T-helper 2 cell (primary cell): ENCODE measurements at regions not wholly inside any gene's neighbourhood (a gene's known extent, or its start where the extent isn't known, plus 50 kb on each side); places are given as distances from the start of the nearest gene placed in this dataset.

ENCODE experiments used
- DNase-seq, 5 experiments: peaks; one replicate each; pipeline versions ENCODE4 v3.0.0 to v3.0.0-alpha.2; 2012 to 2022

DNA sequence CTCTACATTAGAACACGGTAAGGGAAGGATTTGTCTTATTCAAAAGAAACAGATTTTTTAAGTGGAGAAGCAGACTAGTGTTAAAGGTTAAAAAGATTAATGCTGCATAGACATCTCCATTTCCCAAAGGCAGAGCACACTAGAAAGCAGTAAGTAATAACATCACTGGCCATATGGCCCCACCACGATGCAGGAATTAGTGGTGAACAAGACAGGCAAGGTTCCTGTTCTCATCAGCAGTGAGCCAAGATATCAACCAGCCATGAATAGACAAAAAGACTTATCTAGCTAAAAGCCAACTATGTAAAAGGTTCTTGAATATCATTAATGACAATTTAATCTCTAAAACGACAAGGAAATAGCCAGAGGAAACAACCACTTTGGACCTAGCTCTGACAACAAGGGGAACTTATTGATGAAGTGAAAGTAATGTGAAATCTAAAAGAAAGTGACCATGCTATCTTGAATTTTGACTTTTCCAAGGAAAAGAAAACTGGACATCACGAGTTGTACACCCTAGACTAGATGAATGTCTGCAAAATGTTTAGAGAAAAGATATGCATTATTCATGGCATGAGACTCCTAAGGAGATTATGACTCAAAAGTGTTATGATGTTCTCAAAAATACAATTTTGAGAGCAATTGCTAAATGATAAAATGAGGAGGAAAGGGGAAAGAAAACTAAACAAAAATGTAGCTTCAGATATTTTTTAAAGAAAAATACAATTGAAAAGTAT lies 157.9 kb upstream of the STXBP5 start:
- no peak for DNase-seq

DNA sequence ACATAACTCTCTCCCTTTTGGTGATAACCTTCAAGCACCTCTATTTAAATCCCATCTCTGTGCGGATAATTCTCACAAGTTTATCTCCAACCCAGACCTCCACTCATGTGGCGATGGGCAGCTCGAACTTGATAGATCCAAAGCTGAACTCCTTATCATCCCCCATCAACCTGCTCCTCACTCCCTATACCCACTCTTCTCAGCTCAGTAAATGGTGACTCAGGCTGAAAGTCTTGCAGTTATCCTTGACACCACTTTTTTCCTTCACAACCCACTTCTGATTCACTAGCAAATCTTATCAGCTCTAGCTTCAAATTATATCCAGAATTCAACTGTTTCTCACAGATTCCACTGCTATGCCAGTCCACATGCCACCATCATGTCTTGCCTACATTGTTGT lies 155.3 kb upstream of the STXBP5 start:
- DNase-seq: no peak

DNA sequence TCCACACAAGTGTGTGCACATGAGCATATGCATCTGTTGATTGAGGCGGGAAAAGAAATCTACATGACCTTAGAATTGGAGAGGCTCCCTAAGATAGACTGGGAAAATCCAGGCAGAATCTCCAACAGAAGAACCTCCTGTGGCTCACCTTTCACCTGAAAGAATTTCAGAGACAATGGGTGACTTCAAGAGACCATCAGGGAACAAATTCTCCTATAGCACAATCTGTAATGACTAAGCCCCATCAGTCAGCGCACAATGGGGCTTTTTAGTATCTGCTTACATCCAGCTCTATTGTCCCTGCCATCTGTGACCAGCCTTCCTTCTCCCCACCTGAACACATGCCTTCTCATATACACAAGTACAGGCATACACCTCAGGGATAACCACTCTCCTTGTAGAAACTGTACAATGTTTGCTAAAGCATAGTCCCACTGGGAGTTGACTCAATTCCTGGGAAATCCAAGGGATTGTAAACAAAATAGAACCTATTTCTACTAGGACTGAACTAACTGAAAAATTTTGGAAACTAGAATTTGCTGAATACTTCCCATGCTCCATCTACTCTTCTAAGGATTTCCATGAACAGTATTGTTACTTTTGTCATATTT lies 150.8 kb upstream of the STXBP5 start:
- DNase-seq: no peak

DNA sequence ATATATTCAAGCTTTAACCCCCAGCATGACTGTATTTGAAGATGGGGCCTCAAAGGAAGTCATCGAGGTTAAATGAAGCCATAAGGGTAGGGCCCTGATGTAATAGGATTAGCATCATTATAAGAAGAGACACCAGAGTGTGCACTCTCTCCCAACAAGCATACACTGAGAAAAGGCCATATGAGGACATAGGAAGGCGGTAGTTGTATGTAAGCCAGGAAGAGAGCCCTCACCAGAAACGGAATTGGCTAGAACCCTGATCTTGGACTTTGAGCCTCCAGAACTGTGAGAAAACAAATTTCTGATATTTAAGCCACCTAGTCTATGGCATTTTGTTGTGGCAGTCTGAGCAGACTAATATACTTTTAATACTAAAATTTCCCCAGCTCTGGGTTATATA lies 150.1 kb upstream of the STXBP5 start:
- no peak for DNase-seq

DNA sequence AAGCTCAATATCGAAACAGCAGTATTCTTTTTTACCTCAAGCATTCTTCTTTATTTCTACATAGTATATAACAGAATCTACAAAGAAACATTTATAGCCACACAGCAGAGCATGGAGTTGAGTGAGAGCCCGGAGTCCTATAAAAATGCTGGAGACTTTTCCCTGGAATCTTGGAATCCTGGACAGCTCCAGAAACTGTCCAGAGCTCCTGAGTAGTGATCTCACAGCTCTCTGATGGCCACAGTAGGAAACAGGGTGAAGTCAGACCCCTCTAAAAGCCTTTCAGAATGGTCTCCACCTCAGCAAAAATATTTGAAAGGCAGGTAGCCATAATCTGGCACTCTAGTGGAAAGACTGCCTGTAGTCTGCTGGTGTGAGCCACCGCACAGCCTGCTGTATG lies 149.3 kb upstream of the STXBP5 start:
- no peak for DNase-seq

DNA sequence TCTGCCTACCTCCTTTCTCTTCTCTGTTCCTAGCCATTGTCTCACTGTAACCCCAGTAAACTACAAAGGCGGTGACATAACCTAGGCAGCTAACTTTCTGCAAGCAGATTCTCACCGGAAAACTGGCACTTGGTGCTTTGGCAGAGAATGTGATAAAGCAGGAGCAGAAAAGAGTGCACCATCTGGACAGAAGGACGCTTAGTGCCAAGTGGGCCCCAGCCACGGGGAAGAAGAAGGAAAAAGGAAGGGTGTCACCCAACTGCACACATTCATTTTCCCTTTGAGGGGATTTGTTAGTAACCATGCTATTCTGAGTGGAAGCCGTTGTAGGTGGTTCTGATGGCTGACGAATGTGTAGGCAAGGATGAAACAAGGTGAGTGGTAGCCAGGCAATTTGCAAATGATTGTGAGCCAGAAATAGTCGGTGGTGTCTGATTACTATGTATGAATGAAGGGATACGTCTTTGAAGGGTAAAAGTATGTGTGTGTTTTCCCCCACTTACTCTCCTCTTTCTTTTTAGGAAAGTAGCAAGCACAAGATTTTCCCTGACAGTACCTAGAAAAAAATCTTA lies 148.3 kb upstream of the STXBP5 start:
- no peak for DNase-seq

DNA sequence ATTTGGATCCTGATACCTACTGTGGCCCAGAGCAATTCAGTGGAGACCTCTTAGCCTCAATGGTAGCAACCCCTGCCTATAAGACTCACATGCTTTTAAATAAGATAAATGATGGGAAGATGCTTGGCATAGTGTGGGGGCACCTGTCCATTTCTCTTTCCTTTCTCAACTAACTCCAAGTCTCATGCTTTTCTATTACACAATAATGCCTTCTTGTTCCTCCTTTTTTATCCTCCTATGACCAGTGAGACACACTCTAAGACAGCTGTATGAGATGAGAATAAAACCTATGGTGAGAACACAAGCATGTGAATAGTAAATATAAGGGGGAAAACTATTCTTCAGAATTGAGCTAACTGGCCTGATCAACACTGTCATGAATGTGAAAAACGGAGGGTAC lies 147.0 kb upstream of the STXBP5 start:
- DNase-seq: no peak

DNA sequence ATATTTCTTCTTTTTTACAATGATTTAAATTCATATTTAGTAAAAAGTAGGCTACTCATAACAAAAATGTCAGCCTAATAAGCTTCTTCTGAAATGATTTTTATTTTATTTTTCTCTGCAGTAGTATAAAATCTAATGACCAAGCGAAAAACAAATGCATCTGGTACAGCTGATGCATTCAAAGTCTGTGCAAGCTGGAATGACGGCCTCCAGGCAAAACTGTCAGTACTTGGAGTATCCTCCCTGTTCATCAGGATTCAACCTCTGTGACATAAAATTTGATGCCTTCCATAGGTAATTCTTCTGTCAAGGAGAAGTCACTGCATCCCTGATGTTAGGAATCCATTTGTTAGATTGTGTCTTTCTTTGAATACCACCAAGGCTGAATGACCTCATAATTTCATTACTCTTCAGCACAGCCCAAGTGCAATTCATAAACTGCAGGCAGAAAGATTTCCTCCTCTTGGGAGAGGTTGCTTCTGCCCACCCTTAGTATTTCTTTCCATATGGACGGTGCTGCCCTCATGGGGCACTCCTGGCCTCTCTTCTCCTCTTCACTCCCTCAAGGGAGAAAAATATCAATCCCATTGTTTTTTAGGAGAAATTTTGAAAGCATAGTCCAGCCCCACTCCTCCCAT lies 146.4 kb upstream of the STXBP5 start:
- DNase-seq: no peak

DNA sequence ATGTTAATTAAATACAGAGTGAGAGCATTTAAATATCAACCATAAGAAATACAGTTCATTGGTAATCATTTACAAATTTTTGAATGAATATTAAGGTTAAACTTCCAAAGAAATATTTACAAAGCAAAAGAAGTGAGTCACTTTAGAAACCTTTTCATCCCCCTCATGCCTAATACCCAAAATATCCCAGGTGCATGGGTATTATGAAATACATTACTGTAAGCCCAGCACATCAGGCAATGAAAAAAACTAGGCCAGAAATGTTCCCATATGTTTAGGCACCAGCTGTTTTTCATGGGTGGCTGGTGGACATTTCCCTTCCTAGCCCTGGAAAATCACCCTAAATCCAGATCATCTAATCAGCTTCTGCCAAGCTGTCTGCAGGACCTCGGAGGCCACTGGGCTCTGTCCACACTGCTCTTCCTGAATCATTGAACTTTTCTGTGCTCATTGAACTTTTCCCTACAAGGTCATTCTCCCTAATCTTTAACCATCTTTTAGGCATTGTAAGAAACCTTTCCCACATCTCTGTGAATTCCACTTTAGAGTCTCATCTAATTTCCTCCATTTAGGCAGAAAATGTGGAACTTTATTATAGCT lies 145.3 kb upstream of the STXBP5 start:
- DNase-seq: no peak

DNA sequence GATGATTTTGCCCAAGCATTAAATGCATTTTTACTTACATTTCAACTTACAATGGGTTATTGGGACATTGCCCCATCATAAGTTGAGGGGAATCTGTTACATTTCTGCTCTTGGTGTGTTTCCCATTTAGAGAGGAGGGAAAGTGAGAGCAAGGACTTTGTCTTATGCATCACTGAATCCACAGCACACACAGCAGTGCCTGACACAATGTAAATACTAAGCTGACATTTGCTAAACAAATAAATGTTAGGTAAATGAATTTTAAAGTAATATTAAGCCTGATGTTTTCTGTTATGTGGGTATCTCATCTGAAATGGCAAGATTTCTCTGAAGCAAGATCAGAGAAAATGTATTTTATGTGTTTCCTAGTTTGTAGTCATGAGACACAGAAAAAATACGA lies 143.6 kb upstream of the STXBP5 start:
- no peak for DNase-seq

DNA sequence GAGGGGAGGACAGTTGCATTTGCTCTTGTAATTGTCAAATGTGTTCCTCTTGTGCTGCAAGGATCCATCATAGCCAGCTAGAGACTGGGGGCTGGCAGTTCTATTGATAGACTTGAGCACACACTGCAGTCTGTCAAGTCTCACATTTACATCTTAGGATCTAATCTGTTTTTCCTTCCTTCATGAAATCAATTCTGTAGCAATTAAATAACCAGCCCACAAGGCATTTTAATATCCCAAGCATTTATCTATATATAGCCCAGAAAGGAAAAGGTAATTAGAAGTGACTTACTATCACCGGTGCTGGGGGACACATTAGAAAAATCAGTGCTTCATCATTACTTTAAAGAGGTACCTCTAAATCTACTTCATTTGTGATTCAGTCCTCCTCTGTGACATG lies 143.0 kb upstream of the STXBP5 start:
- no peak for DNase-seq

DNA sequence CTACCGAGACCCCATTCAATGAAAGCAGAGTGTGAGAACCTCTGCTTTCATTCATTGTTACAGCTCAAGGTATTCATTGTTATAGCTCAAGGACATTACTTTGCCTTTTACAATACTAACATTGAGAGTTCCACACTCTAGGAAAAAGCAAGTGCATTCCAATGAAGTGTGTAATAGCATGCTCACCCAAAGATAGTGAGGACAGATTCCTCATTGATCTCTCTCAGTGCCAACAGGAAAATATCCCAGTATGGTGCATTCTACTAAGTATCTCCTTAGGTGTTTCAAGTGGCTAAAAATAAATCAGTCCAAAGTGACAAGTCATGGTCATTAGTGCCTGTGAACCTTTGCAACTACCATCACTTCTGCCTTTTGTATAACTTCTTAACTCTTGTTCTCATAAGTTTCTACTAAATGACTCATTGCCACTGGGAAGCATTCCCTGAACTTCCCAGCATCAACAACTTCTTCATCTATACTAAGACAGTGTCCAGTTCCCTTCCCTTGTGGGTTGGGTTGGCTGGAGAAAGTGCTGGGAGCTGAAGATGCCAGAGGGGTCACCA lies 140.7 kb upstream of the STXBP5 start:
- no peak for DNase-seq

DNA sequence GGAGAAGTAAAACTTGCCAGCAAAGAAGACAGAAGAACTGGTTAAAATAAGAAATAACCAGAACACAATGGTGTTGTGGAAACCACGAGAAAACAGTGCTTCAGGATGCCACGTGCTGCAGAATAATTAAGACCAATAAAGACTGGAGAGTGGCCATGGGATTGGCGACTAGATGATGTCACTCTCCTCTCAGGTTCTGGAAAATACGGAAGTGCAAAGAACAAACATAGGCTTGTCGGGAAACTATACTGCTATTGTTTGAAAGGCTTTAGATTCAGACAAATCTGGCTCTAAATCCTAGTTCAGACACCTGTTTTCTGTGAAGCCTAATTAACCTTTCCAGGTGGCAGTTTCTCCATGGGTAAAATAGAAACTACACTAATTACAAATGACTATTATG lies 138.4 kb upstream of the STXBP5 start:
- no peak for DNase-seq

DNA sequence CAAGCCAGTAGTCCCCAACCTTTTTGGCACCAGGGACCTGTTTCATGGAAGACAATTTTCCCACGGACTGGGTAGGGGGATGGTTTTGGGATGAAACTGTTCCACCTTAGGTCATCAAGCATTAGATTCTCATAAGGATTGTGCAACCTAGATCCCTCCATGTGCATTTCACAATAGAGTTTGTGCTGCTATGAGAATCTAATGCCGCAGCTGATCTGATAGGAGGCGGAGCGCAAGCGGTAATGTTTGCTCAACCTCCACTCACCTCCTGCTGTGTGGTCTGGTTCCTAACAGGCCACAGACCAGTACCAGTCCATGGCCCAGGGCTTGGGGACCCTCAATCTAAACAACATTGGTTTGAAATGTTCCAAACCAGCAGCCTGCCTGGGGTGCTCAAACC lies 137.0 kb upstream of the STXBP5 start:
- DNase-seq: no peak

DNA sequence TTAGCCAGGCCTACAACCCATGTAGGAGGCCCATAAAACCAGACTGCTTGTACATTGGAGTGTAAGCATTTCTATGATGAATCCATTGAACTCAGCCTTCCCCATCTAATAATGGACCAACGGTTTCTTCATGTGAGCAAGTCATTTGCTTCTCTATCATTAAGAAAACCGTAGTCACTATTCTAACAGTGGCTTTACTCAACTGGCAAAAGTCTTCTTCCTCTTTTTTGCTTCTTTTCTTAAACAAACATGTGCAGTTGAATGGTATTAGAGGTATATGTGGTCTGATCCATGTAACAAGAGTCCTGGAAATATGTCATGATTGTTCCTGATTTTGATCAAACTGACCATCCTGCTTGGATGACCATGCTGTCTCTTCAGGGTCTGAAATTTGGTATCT lies 132.4 kb upstream of the STXBP5 start:
- no peak for DNase-seq

DNA sequence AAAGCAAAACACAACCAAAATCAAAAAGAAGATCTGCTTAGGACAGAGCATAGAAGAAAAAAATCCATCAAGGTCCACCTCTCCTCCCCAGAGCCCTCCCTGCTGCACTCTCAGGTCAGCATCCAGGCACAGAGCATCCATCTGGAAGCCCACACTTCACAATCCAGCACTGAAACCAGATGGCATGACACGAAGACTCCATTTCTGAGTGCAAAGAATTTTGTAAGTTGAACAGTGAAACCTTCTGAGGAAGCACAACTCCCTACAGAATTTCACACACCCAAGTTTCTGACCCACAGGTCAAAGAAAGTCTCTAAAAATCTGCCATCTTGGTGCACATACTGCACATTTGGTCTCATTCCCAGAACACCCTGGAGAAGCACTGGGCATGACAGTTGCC lies 128.8 kb upstream of the STXBP5 start:
- DNase-seq: no peak

DNA sequence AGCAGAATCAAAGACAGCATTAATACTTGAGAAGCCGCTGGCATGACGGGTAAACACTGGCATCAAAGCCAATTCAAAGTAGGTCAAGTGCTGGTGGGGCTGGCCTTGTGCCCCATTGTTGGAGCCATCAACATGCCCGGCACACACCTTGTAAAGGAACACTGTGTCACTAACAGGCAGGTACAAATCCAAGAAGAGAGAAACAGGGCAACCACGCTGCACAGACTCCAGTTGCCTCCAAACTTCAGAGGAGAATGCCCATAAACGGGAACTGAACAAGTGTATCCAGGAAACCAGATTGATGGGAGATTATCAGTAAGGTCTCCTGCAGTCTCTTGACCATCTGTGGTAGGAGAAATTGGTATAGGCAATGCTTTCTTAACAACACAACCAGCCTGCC lies 127.0 kb upstream of the STXBP5 start:
- no peak for DNase-seq

DNA sequence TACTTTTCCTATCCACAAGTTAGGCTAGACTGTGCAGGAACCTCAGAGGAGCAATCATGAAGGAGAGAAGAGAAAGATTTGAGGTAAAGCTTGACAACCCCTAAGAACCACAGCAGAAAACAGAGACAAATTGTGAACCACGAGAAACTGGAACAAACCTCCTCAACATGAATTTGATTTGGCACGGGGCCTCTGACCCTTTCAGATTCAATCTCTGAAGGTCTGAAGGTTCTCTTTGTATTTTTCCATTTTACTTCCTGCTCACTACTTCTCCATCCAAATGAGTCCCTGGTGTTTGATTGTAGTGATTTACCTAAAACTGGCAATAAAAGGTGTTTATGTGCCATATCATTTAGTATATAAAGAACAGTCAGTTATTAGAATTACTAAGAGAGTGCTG lies 126.1 kb upstream of the STXBP5 start:
- DNase-seq: no peak

DNA sequence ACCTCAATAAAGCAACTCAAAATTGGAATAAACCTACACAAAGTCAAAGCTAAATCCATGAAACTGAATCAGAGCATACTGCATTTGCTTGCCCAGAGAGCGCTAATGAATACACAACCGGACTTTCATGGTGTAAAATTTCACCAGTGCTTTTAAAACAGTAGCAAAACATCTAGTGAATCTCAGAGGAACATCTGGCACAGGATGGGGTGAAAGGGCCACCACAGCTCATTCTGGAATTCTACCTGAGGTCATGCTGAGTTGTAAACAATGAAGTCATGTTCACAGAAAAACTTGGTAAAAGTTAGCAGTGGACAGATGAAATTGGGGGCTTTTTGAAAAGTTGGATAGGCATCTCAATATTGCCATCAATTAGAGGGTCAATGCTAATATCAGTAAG lies 125.6 kb upstream of the STXBP5 start:
- DNase-seq: no peak

DNA sequence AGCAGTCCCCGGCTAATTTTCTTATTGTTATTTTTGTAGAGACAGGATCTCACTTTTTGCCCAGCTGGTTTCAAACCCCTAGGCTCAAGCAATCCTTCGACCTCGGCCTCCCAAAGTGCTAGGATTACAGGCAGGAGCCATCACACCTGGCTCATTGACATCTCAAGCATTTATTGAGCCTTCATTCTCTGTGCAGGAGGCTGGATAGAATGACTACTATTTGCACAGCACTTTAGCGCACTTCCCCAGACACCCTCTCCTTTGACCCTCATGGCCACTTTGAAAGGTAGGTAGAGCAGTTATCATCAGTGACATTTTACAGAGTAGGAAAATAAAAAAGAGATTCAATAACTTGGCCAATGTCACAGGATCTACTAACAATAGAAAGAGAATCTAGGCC lies 124.0 kb upstream of the STXBP5 start:
- DNase-seq: no peak

DNA sequence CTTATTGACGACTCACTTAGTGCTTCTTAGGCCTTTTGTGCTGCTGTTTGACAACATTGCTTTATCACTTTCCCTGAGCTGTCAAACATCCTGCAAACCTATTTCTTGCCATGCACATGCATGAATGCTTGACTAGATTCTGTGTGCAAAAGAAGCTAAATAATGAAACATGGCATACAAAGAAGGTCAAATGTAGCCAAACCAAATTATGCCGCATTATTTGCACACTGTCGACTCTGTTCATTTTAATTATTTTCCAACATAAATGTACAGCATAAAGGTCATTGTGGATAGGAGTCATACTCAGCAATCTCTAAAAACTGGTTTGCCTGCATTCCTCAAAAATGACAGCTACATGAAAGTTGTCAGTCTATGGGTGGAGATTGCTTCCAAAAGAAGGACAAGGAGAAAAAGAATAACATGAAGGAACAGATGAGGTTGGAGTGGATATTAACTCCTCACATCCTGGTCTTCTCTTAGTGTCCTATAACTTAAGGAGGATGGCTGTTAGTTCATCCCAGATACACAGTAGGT lies 123.1 kb upstream of the STXBP5 start:
- no peak for DNase-seq

DNA sequence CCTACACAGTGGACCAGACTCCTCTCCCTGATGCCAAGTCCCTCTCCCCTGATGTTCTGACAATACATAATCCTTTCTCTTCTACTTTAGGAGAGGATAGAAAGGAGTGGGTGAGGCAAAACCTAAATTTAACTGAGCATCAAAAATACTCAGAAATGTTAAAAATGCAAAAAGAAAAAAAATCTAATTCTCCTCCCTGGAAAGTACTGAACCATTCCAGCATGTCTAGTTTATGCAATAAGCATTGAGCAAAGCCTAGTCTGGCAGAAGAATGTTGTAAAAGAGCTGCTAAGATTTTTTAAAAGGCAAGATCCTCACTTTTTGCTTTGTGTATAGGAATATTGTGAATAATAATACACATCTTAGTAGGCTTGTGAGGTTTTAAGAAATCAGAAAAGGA lies 116.6 kb upstream of the STXBP5 start:
- no peak for DNase-seq

DNA sequence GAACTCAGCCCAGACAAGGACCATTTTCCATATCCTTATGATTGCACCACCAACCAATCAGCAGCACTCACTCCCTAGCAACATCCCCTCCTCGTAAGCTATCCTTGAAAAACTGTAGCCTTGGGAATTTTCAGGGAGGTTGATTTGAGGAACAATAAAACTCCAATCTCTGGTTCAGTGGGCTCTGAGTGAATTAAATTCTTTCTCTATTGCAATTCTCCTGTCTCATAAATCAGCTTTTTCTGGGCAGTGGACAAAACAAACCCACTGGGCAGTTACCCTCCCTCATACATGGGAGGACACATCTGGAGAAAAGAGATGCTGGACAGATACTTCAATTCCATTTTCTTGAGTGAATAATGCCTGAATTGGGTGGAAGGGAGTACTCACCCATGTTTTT lies 115.4 kb upstream of the STXBP5 start:
- DNase-seq: no peak
